Endothelial cell of umbilical vein (primary cell): ENCODE measurements at regions not wholly inside any gene's neighbourhood (a gene's known extent, or its start where the extent isn't known, plus 50 kb on each side); places are given as distances from the start of the nearest gene placed in this dataset.

ENCODE experiments used
- BruUV-seq: library from RNA; stranded (reverse); fragments of 400-500 nt; replicated peaks from 2 replicates; lab custom pipeline; 2021; lab: Mats Ljungman, UMichigan
- CTCF ChIA-PET: fragments of 300-600, 350-600 bp; sonication (Branson Sonifier 250); formaldehyde crosslinking; loops from one replicate; lab custom pipeline; 2021; ENCODE audit warnings: antibody characterized with exemption, inconsistent platforms; lab: Charles Lee
- POLR2A ChIA-PET: fragments of 300-600, 350-600 bp; sonication (Branson Sonifier 250); formaldehyde crosslinking; loops from one replicate; lab custom pipeline; 2021; ENCODE audit warnings: antibody characterized with exemption, inconsistent platforms; lab: Charles Lee
- DNase-seq: peaks from one replicate; pipeline ENCODE4 v3.0.0-alpha.2; 2011; ENCODE audit warnings: low read depth, low spot score
- FAIRE-seq: peaks from 2 replicates; lab custom pipeline; 2011; peaks lifted over from hg19 to GRCh38; lab: Jason Lieb, UNC
- H2AFZ ChIP-seq: 2 replicates; pipeline ENCODE4 v1.6.0; 2012; ENCODE audit warnings: low read depth, low read length, control low read depth, inconsistent platforms
- H3K27ac ChIP-seq: 2 replicates; pipeline ENCODE4 v1.5.1; 2011; ENCODE audit warnings: low read depth, mild to moderate bottlenecking, control low read depth, low read length, moderate library complexity; ENCODE audit not compliant: insufficient read depth
- H3K27me3 ChIP-seq, 2 experiments: 2 replicates each; pipeline versions ENCODE4 v1.6.0 to v1.6.1; 2011; ENCODE audit warnings: low read length in 2 of 2, mixed read lengths in 1 of 2; ENCODE audit not compliant: control insufficient read depth in 2 of 2, insufficient read depth in 2 of 2
- H3K36me3 ChIP-seq, 2 experiments: 2 replicates in 1 of 2; 3 replicates in 1 of 2; pipeline ENCODE4 v1.5.1; 2011; ENCODE audit warnings: low read length in 2 of 2, mild to moderate bottlenecking in 1 of 2, moderate library complexity in 1 of 2; ENCODE audit not compliant: control insufficient read depth in 2 of 2, insufficient read depth in 2 of 2; ENCODE audit errors: extremely low read depth in 1 of 2
- H3K4me1 ChIP-seq: 3 replicates; pipeline ENCODE4 v1.5.1; 2011; ENCODE audit warnings: mild to moderate bottlenecking, low read length; ENCODE audit not compliant: control insufficient read depth, insufficient read depth; ENCODE audit errors: extremely low read depth
- H3K4me2 ChIP-seq: 2 replicates; pipeline ENCODE4 v1.6.1; 2011; ENCODE audit warnings: low read length, control low read depth, mixed read lengths; ENCODE audit not compliant: insufficient read depth
- H3K4me3 ChIP-seq, 3 experiments: fragments of 200-600 bp in 1 of 3; sonication (generic), shearing (Covaris generic) in 1 of 3; replicated peaks in 1 of 3; 2 replicates each; pipeline ENCODE4 v1.5.1; 2011 to 2016; ENCODE audit warnings: control low read depth in 3 of 3, low read length in 3 of 3, mild to moderate bottlenecking in 2 of 3, inconsistent platforms in 1 of 3, low read depth in 1 of 3, moderate library complexity in 1 of 3; ENCODE audit not compliant: insufficient read depth in 1 of 3
- H3K79me2 ChIP-seq: 2 replicates; pipeline ENCODE4 v1.6.0; 2012; ENCODE audit warnings: low read length, inconsistent platforms; ENCODE audit not compliant: control insufficient read depth, insufficient read depth
- H3K9ac ChIP-seq: replicated peaks from 2 replicates; pipeline ENCODE3; 2011; ENCODE audit warnings: low read length, control low read depth; ENCODE audit not compliant: insufficient read depth; ENCODE audit errors: extremely low read depth
- H3K9me1 ChIP-seq: replicated peaks from 3 replicates; pipeline ENCODE4 v1.6.0; 2011; ENCODE audit warnings: mild to moderate bottlenecking, low read length; ENCODE audit not compliant: control insufficient read depth, insufficient read depth; ENCODE audit errors: extremely low read depth
- H3K9me3 ChIP-seq: replicated peaks from 2 replicates; pipeline ENCODE4 v1.5.1; 2012; ENCODE audit warnings: low read length, inconsistent platforms; ENCODE audit not compliant: control insufficient read depth, insufficient read depth
- H4K20me1 ChIP-seq: replicated peaks from 2 replicates; pipeline ENCODE3; 2011; ENCODE audit warnings: mild to moderate bottlenecking, low read length; ENCODE audit not compliant: control insufficient read depth, insufficient read depth; ENCODE audit errors: extremely low read depth
- CTCF ChIP-seq, 2 donors: IDR thresholded peaks; 1 replicate in 1 of 2; 2 replicates in 1 of 2; pipeline ENCODE4 v1.5.1; 2011; ENCODE audit warnings: low read length in 2 of 2, mild to moderate bottlenecking in 2 of 2, moderate library complexity in 2 of 2, control low read depth in 1 of 2, inconsistent platforms in 1 of 2, low read depth in 1 of 2; ENCODE audit not compliant: insufficient read depth in 1 of 2; ENCODE audit errors: extremely low read depth in 1 of 2
- EZH2 ChIP-seq: IDR thresholded peaks from 2 replicates; pipeline ENCODE4 v1.6.1; 2012; ENCODE audit warnings: borderline replicate concordance, low read depth, mild to moderate bottlenecking, moderate library complexity, low read length, inconsistent platforms; ENCODE audit not compliant: severe bottlenecking
- FOS ChIP-seq: IDR thresholded peaks from 2 replicates; pipeline ENCODE4 v1.6.1; 2011; ENCODE audit warnings: mild to moderate bottlenecking, low read length, moderate library complexity, borderline replicate concordance; ENCODE audit not compliant: insufficient read depth
- GATA2 ChIP-seq: IDR thresholded peaks from 2 replicates; pipeline ENCODE4 v1.7.0; 2011; ENCODE audit warnings: low read depth, mild to moderate bottlenecking, moderate library complexity, mixed read lengths, low read length; ENCODE audit not compliant: insufficient read length, insufficient read depth
- JUN ChIP-seq: IDR thresholded peaks from 2 replicates; pipeline ENCODE4 v1.6.1; 2011; ENCODE audit warnings: borderline replicate concordance, low read depth; ENCODE audit not compliant: insufficient read length, insufficient read depth
- MAX ChIP-seq: IDR thresholded peaks from 2 replicates; pipeline ENCODE4 v1.6.1; 2011; ENCODE audit not compliant: insufficient read depth, insufficient read length
- MYC ChIP-seq: IDR thresholded peaks from one replicate; pipeline ENCODE4 v1.6.1; 2011; ENCODE audit warnings: mild to moderate bottlenecking, low read depth, low read length
- POLR2A ChIP-seq: IDR thresholded peaks from 2 replicates; pipeline ENCODE4 v1.6.1; 2012; ENCODE audit warnings: low read depth, mild to moderate bottlenecking, control low read depth, low read length
- POLR2AphosphoS5 ChIP-seq: IDR thresholded peaks from 2 replicates; pipeline ENCODE4 v1.6.1; 2012; ENCODE audit warnings: low read depth, mild to moderate bottlenecking, control low read depth, low read length, moderate library complexity; ENCODE audit not compliant: insufficient read depth
- dilution Hi-C: fragments of 300-500 bp; cut with MboI; formaldehyde crosslinking; loops from one replicate; pipeline ENCODE4 v1.15.0; 2019; ENCODE audit warnings: low sequenced_read_pairs; ENCODE audit not compliant: extremely low pct_ligation_motif_present
- intact Hi-C: fragments of 100-400 bp; cut with micrococcal nuclease; formaldehyde crosslinking; loops from one replicate; pipeline ENCODE4 v1.10.0; 2022

GRCh38 chr1:79847700-79848099, 841.2 kb upstream of the ADGRL4 start:
- no peak for DNase-seq
- POLR2A ChIA-PET, result no interaction called here
- no peaks in the 10 kb centered on the region for H3K79me2 ChIP-seq
- H3K4me3 ChIP-seq, result no peak overlapping the region
- FAIRE-seq, result no peak
- TF ChIP-seq GATA2 (no peak), JUN (no peak), POLR2AphosphoS5 (no peak), FOS (no peak), CTCF (IDR thresholded peaks at IDR 0.05; ENCODE audit: extremely low read depth in 1 of 2, insufficient read depth in 1 of 2, low read depth in 1 of 2, low read length in 2 of 2) (no peak), EZH2 (no peak), MYC (no peak), POLR2A (no peak), MAX (no peak)
- H3K4me1 ChIP-seq, result no peaks in the 10 kb centered on the region
- BruUV-seq, result no TSS peak
- H3K4me2 ChIP-seq, result no peak overlapping the region
- dilution Hi-C loops (no loop called here), intact Hi-C loops (no loop called here)
- H3K9me3 ChIP-seq, result no peaks in the 10 kb centered on the region
- no peaks in the 10 kb centered on the region for H3K36me3 ChIP-seq
- H3K9ac ChIP-seq, result no peak overlapping the region
- no peak overlapping the region for H3K27ac ChIP-seq
- no peaks in the 10 kb centered on the region for H3K27me3 ChIP-seq
- CTCF ChIA-PET, result no interaction called here
- H3K9me1 ChIP-seq, result no peaks in the 10 kb centered on the region
- no peak overlapping the region for H2AFZ ChIP-seq
- H4K20me1 ChIP-seq, result no peaks in the 10 kb centered on the region
